Heart left ventricle (tissue), 16 donors: ENCODE measurements at regions not wholly inside any gene's neighbourhood (a gene's known extent, or its start where the extent isn't known, plus 50 kb on each side); places are given as distances from the start of the nearest gene placed in this dataset.

Source experiments
- ATAC-seq, 4 donors: fragments of 200-7000 bp; cut with Tn5 transposase; one replicate each; pipeline ENCODE4 v1.9.1; 2020 to 2022; ENCODE audit warnings: moderate library complexity in 4 of 4, mild to moderate bottlenecking in 3 of 4, moderate number of reproducible peaks in 1 of 4
- DNase-seq, 5 donors: peaks; one replicate each; pipeline ENCODE4 v3.0.0-alpha.2; 2020
- H3K27ac ChIP-seq, 12 donors: fragments of 200-600 bp; sonication (generic) in 4 of 12; one replicate each; pipeline versions ENCODE4 v1.5.0 to v1.8.0; 2016 to 2022; ENCODE audit warnings: mild to moderate bottlenecking in 2 of 12
- H3K27me3 ChIP-seq, 9 donors: fragments of 200-600 bp; sonication (generic) in 2 of 9; one replicate each; pipeline versions ENCODE4 v1.5.1 to v1.8.0; 2016 to 2022; ENCODE audit warnings: mild to moderate bottlenecking in 3 of 9
- H3K36me3 ChIP-seq, 9 donors: fragments of 200-600 bp; sonication (generic) in 2 of 9; one replicate each; pipeline versions ENCODE4 v1.5.0 to v1.8.0; 2018 to 2022; ENCODE audit warnings: mild to moderate bottlenecking in 2 of 9
- H3K4me1 ChIP-seq, 12 donors: fragments of 200-600 bp; sonication (generic) in 4 of 12; one replicate each; pipeline versions ENCODE4 v1.5.0 to v1.8.0; 2016 to 2022; ENCODE audit warnings: mild to moderate bottlenecking in 3 of 12
- H3K4me3 ChIP-seq, 12 donors: fragments of 200-600 bp; sonication (generic) in 4 of 12; one replicate each; pipeline versions ENCODE4 v1.5.0 to v1.8.0; 2017 to 2022; ENCODE audit warnings: mild to moderate bottlenecking in 9 of 12, moderate library complexity in 4 of 12
- H3K9me3 ChIP-seq, 12 donors: fragments of 200-600 bp; sonication (generic) in 4 of 12; one replicate each; pipeline versions ENCODE4 v1.5.0 to v1.8.0; 2016 to 2022; ENCODE audit warnings: mild to moderate bottlenecking in 1 of 12
- CTCF ChIP-seq, 12 donors: fragments of 200-600 bp; sonication (generic) in 4 of 12; IDR thresholded peaks; one replicate each; pipeline versions ENCODE4 v1.5.0 to v1.8.0; 2018 to 2022; ENCODE audit warnings: antibody characterized with exemption in 12 of 12, mild to moderate bottlenecking in 5 of 12
- POLR2A ChIP-seq, 2 donors: fragments of 450-650 bp; IDR thresholded peaks; one replicate each; pipeline ENCODE4 v1.6.1; 2017; ENCODE audit warnings: antibody characterized with exemption in 2 of 2, mild to moderate bottlenecking in 2 of 2, moderate library complexity in 2 of 2
- WGBS, 4 donors: extraction: QIAGEN DNeasy Blood & Tissue Kit in 2 of 4; methylation state at CpG; one replicate each; pipeline versions ENCODE4 v1.1.5 to v1.1.7; 2013 to 2018; 5-methylcytosine and 5-hydroxymethylcytosine counted together
- intact Hi-C, 10 donors: fragments of 100-400 bp; cut with DNase I; formaldehyde crosslinking; loops; one replicate each; pipeline versions ENCODE4 v1.11.1 to v1.14.2; 2022
- donor health status: ischemic (EF 13 %, LVEDD 7.1; RV severe dilation, severe dysfunction).
- donor health status: healthy with polysubstance abuse.
- donor health status: DM: no; HTN: yes; CAD: no.
- donor health status: DM: no; HTN: no; CAD: no.
- donor health status: ischemic (EF 25% LVEDD 6.9; RV normal size, moderate dysfunction).
- donor health status: ischemic (EF 25% LVEDD 5.7; RV mildly dilated, moderate dysfunction).
- donor health status: healthy.
- donor health status: DM: yes; HTN: yes; CAD: no.
- donor health status: ischemic (EF 35%, LVEDD 5.7; RV mildly dilated, moderate dysfunction).
- donor health status: nonischemic (EF 11% LVEDD 7.7; RV severe dilation, severe dysfunction).
- donor health status: DM: yes; HTN: yes; CAD: no.
- donor health status: PGD.
- donor health status: ischemic (EF 29% LVEDD 5.4; RV normal size, mild dysfunction).
- donor health status: nonischemic (EF 23%, LVEDD 6.1; RV moderate dilation, normal function).

DNA sequence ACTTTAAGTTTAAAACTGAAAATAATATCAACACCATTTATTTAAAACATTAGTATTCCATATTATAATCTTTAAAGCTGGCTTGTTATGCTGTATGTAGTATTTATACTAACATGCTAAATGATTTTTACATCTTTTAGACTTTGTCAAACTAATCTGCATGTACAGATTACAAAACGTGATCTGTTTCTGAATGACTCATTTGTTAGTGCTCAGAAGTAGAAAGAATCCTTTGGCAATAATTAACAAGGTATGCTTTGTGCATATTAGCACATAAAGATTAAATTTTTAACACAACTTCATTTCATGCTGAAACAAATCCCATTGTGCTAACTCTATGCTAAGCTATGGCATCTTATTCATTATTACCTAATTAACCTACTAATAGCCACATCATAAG lies 242.4 kb downstream of the BARHL2 start:
- no peaks in the 10 kb centered on the region for H3K27me3 ChIP-seq
- TF ChIP-seq POLR2A (IDR thresholded peaks at IDR 0.05), result no peak
- no peaks in the 10 kb centered on the region for H3K36me3 ChIP-seq
- no peak for DNase-seq
- H3K4me3 ChIP-seq, result no peak overlapping the region
- intact Hi-C loops, result no loop called here
- H3K27ac ChIP-seq, result no peak overlapping the region
- H3K4me1 ChIP-seq, result no peaks in the 10 kb centered on the region
- ATAC-seq, result no peak
- 39 to 52% (median 42%) methylated on average over 1 of the region's 1 CpG for WGBS, 4 donors
- H3K9me3 ChIP-seq, result no peaks in the 10 kb centered on the region

- no peaks in the 10 kb centered on the region for H3K9me3 ChIP-seq
- intact Hi-C loops, result no loop called here
- H3K4me3 ChIP-seq, result no peak overlapping the region
- no peaks in the 10 kb centered on the region for H3K36me3 ChIP-seq
- WGBS, 4 donors, result 62 to 64% (median 63%) methylated on average over 2 of the region's 2 CpGs
- H3K4me1 ChIP-seq, result no peaks in the 10 kb centered on the region
- no peaks in the 10 kb centered on the region for H3K27me3 ChIP-seq
- TF ChIP-seq POLR2A (IDR thresholded peaks at IDR 0.05) (no peak), CTCF (IDR thresholded peaks at IDR 0.05) (no peak)
- no peak for DNase-seq
- no peak overlapping the region for H3K27ac ChIP-seq
- no peak for ATAC-seq
These were observed 242.9 kb downstream of the BARHL2 start for GRCh38 chr1:90474158-90474557.

DNA sequence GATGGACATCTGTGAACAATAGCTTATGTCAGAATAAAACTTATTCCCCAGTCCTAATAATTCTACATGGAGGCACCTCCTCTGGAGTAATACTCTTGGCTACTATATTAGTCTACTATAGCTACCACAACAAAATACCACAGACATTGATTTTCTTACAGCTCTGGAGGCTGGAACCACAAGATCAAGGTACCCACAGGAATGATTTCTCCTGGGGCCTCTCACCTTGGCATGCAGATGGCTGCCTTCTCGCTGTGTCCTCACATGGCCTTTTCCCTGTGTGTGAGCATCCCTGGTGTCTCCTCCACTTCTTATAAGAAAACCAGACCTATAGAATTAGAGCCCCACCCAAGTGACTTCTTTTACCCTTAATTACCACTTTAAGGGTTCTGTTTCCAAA lies 244.3 kb downstream of the BARHL2 start:
- no peak for TF ChIP-seq CTCF (IDR thresholded peaks at IDR 0.05)
- no peak for TF ChIP-seq POLR2A (IDR thresholded peaks at IDR 0.05)
- H3K4me1 ChIP-seq, result no peaks in the 10 kb centered on the region
- H3K27me3 ChIP-seq, result no peaks in the 10 kb centered on the region
- H3K36me3 ChIP-seq, result no peaks in the 10 kb centered on the region
- intact Hi-C loops, result no loop called here
- no peak overlapping the region for H3K4me3 ChIP-seq
- DNase-seq, result no peak
- H3K27ac ChIP-seq, result no peak overlapping the region
- ATAC-seq, result no peak
- peaks cover 0 to 9% (median 0%) of the 10 kb centered on the region in 12 donors for H3K9me3 ChIP-seq
- 93 to 100% (median 95%) methylated on average over 1 of the region's 1 CpG for WGBS, 4 donors

- peaks cover 0 to 4% (median 0%) of the 10 kb centered on the region in 9 donors for H3K27me3 ChIP-seq
- H3K36me3 ChIP-seq, result no peaks in the 10 kb centered on the region
- WGBS, 4 donors, result 91 to 96% (median 93%) methylated on average over 2 of the region's 2 CpGs
- H3K4me3 ChIP-seq, result no peak overlapping the region
- H3K4me1 ChIP-seq, result no peaks in the 10 kb centered on the region
- TF ChIP-seq CTCF (IDR thresholded peaks at IDR 0.05), result no peak
- no peak for TF ChIP-seq POLR2A (IDR thresholded peaks at IDR 0.05)
- no peak for DNase-seq
- ATAC-seq, result no peak
- intact Hi-C loops, result no loop called here
- H3K27ac ChIP-seq, result no peak overlapping the region
- peaks cover 0 to 6% (median 0%) of the 10 kb centered on the region in 12 donors for H3K9me3 ChIP-seq
These were observed 257.5 kb downstream of the BARHL2 start for GRCh38 chr1:90459570-90459969.

DNA sequence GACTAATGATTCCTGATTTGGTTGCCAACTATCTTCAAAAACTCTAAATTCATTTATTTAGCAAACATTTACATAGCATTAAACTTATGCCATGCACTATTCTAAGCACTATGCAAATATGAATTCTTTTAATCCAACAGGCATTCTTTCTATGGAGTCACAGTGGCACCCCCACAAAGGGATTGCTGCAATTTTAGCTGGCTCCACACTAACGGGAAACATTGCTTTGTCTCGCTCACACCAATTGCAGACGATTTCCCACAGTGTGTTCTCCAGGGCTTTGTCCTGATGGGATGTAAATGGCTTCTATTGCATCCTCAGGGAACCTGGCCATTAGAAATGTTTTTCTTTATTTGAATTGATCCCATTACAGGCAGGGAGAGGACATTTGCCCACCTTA lies 259.1 kb downstream of the BARHL2 start:
- ATAC-seq, result no peak
- TF ChIP-seq POLR2A (IDR thresholded peaks at IDR 0.05) (no peak), CTCF (IDR thresholded peaks at IDR 0.05) (no peak)
- no peak overlapping the region for H3K27ac ChIP-seq
- peaks cover 0 to 6% (median 0%) of the 10 kb centered on the region in 12 donors for H3K9me3 ChIP-seq
- peaks cover 0 to 2% (median 0%) of the 10 kb centered on the region in 9 donors for H3K27me3 ChIP-seq
- WGBS, 4 donors, result 59 to 65% (median 64%) methylated on average over 3 of the region's 3 CpGs
- H3K4me3 ChIP-seq, result no peak overlapping the region
- intact Hi-C loops, result no loop called here
- no peak for DNase-seq
- no peaks in the 10 kb centered on the region for H3K4me1 ChIP-seq
- H3K36me3 ChIP-seq, result no peaks in the 10 kb centered on the region
